GM13976 (cell line): ENCODE measurements at regions not wholly inside any gene's neighbourhood (a gene's known extent, or its start where the extent isn't known, plus 50 kb on each side); places are given as distances from the start of the nearest gene placed in this dataset.

ENCODE experiments used
- DNase-seq: peaks from one replicate; pipeline ENCODE4 v3.0.0; 2012; ENCODE audit warnings: low spot score
- CTCF ChIP-seq: IDR thresholded peaks from 2 replicates; pipeline ENCODE4 v1.5.1; 2012; ENCODE audit warnings: borderline replicate concordance, mild to moderate bottlenecking; ENCODE audit not compliant: insufficient read depth; ENCODE audit errors: extremely low read depth, missing control alignments, control extremely low read depth
- in situ Hi-C: fragments of 300-500 bp; cut with MboI; formaldehyde crosslinking; loops from one replicate; pipeline ENCODE4 v1.12.0; 2022; ENCODE audit warnings: low sequenced_read_pairs, mixed read lengths, inconsistent platforms; ENCODE audit not compliant: unreplicated experiment

GRCh38 chr13:99876651-99877050, 94.9 kb downstream of the ZIC5 start:
- no peak for TF ChIP-seq CTCF
- no peak for DNase-seq
- in situ Hi-C loops, result no loop called here

- no peak for DNase-seq
These were observed 96.2 kb downstream of the ZIC5 start for GRCh38 chr13:99875391-99875790.

DNA sequence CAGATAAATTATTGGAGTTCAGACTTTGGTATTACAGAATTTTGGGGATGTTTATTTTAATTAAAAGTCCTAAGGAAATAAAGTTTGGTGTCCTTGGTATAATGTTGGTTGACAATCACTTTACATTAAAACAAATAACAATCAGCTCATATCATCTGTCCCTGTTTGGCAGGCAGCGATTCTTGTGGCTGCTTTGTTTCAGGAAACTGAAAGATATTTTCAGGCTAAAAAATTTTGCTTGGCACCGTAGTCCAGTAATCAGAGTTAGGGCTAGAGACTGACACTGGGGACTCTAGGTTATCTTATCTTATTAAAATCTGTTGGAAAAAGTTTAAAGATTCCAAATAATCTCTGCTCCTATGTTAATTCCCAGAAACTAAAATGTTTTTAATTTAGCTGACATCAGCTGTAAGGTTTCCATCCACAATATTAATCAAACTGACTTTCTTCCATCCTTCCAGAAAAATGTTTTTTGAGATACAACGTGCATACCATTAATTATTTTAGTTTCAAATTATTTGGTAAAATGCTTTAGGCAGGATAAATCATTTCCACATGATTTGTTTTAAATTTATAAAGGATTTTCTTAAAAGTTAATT, 97.6 kb downstream of the ZIC5 start:
- in situ Hi-C loops, result no loop called here
- DNase-seq, result no peak
- no peak for TF ChIP-seq CTCF

More at GRCh38 chr13:99875391-99875790, 96.2 kb downstream of the ZIC5 start:
- no peak for TF ChIP-seq CTCF
- in situ Hi-C loops, result no loop called here

DNA sequence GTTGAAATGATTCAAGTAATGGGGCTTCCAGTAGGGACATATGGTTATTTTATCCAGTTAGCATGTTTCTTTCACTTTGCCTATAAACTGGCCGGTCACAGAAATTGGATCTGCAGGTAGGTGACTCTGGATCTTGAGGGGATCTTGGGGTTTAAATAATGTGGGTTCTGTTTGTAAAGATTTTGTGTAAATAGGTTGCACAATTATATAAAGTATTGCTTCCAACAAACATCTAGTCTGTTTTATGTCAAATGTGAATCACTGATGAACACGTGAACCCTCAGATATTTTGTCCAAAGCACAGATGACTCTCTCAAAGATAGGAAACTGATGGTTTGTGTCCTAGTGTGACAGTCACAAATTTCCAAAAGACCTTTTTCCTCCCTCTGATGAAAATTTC, 98.4 kb downstream of the ZIC5 start:
- in situ Hi-C loops, result no loop called here
- no peak for TF ChIP-seq CTCF
- DNase-seq, result no peak

- TF ChIP-seq CTCF, result no peak
- no peak for DNase-seq
- in situ Hi-C loops, result no loop called here
These were observed 100.2 kb downstream of the ZIC5 start for GRCh38 chr13:99871249-99871898.

- DNase-seq, result no peak
- in situ Hi-C loops, result no loop called here
- TF ChIP-seq CTCF, result no peak
These were observed 101.0 kb downstream of the ZIC5 start for GRCh38 chr13:99870541-99870940.
